Glutamatergic neuron (in vitro differentiated cells): ENCODE measurements at regions not wholly inside any gene's neighbourhood (a gene's known extent, or its start where the extent isn't known, plus 50 kb on each side); places are given as distances from the start of the nearest gene placed in this dataset.

Experiments
- DNase-seq: peaks from one replicate; pipeline ENCODE4 v3.0.0; 2022
- H3K27ac Mint-ChIP-seq: one replicate; pipeline ENCODE4 v1.8.0; 2020; ENCODE audit warnings: mild to moderate bottlenecking, mixed read lengths, inconsistent platforms; ENCODE audit not compliant: unreplicated experiment
- H3K27me3 Mint-ChIP-seq: one replicate; pipeline ENCODE4 v1.8.0; 2020; ENCODE audit warnings: mild to moderate bottlenecking, moderate library complexity, mixed read lengths, inconsistent platforms; ENCODE audit not compliant: unreplicated experiment
- H3K36me3 Mint-ChIP-seq: one replicate; pipeline ENCODE4 v1.8.0; 2020; ENCODE audit warnings: mild to moderate bottlenecking, mixed read lengths, inconsistent platforms; ENCODE audit not compliant: unreplicated experiment
- H3K4me1 Mint-ChIP-seq: one replicate; pipeline ENCODE4 v1.8.0; 2020; ENCODE audit warnings: mild to moderate bottlenecking, low read depth, mixed read lengths, inconsistent platforms; ENCODE audit not compliant: unreplicated experiment
- H3K4me3 Mint-ChIP-seq: one replicate; pipeline ENCODE4 v1.8.0; 2020; ENCODE audit warnings: mild to moderate bottlenecking, mixed read lengths, inconsistent platforms; ENCODE audit not compliant: unreplicated experiment
- H3K9me3 Mint-ChIP-seq: one replicate; pipeline ENCODE4 v1.8.0; 2020; ENCODE audit warnings: mild to moderate bottlenecking, moderate library complexity, mixed read lengths, inconsistent platforms; ENCODE audit not compliant: unreplicated experiment
- TF ChIP-seq, protein P1 (sequence below): fragments of 200-600 bp; sonication (generic); IDR thresholded peaks from one replicate; pipeline ENCODE4 v1.5.0; 2021; ENCODE audit not compliant: partially characterized antibody, unreplicated experiment

GRCh38 chr3:5613599-5613998 lies 426.1 kb downstream of the EDEM1 start:
- DNase-seq: no peak
- Mint-ChIP-seq H3K9me3 (no peaks in the 10 kb centered on the region), H3K27ac (no peak overlapping the region), H3K4me1 (no peaks in the 10 kb centered on the region), H3K4me3 (no peak overlapping the region), H3K27me3 (no peaks in the 10 kb centered on the region), H3K36me3 (no peaks in the 10 kb centered on the region)
- TF ChIP-seq, protein P1, sequence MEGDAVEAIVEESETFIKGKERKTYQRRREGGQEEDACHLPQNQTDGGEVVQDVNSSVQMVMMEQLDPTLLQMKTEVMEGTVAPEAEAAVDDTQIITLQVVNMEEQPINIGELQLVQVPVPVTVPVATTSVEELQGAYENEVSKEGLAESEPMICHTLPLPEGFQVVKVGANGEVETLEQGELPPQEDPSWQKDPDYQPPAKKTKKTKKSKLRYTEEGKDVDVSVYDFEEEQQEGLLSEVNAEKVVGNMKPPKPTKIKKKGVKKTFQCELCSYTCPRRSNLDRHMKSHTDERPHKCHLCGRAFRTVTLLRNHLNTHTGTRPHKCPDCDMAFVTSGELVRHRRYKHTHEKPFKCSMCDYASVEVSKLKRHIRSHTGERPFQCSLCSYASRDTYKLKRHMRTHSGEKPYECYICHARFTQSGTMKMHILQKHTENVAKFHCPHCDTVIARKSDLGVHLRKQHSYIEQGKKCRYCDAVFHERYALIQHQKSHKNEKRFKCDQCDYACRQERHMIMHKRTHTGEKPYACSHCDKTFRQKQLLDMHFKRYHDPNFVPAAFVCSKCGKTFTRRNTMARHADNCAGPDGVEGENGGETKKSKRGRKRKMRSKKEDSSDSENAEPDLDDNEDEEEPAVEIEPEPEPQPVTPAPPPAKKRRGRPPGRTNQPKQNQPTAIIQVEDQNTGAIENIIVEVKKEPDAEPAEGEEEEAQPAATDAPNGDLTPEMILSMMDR: no peak

- Mint-ChIP-seq H3K9me3 (no peaks in the 10 kb centered on the region), H3K27ac (no peak overlapping the region), H3K36me3 (no peaks in the 10 kb centered on the region), H3K4me1 (no peaks in the 10 kb centered on the region), H3K4me3 (no peak overlapping the region), H3K27me3 (no peaks in the 10 kb centered on the region)
- DNase-seq: no peak
- TF ChIP-seq, protein P1: no peak
Observed at GRCh38 chr3:5616873-5617272, 429.4 kb downstream of the EDEM1 start.

DNA sequence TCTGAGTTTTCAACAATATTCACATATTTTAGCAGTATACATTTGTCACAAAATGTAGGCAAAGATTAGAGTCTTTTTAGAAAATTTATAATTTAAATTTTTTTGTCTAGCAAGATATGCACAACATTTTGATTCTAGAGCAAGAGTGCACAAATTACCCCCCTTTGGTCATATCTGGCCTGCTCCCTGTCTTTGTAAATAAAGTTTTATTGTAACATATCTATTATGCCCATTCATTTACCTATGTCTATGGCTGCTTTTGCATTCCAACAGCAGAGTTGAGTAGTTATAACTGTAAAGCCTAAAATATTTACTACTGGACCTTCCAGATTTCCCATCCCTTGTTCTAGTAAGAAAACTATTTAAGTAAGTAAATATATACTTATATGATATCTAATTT lies 430.7 kb downstream of the EDEM1 start:
- DNase-seq: no peak
- Mint-ChIP-seq H3K4me1 (no peaks in the 10 kb centered on the region), H3K36me3 (no peaks in the 10 kb centered on the region), H3K4me3 (no peak overlapping the region), H3K9me3 (no peaks in the 10 kb centered on the region), H3K27me3 (no peaks in the 10 kb centered on the region), H3K27ac (no peak overlapping the region)
- TF ChIP-seq, protein P1: no peak

- H3K9me3 Mint-ChIP-seq: no peaks in the 10 kb centered on the region
- no peaks in the 10 kb centered on the region for H3K36me3 Mint-ChIP-seq
- H3K27ac Mint-ChIP-seq: no peak overlapping the region
- no peaks in the 10 kb centered on the region for H3K27me3 Mint-ChIP-seq
- H3K4me3 Mint-ChIP-seq: no peak overlapping the region
- TF ChIP-seq, protein P1: no peak
- no peak for DNase-seq
- H3K4me1 Mint-ChIP-seq: no peaks in the 10 kb centered on the region
Observed at GRCh38 chr3:5630406-5630805, 442.9 kb downstream of the EDEM1 start.

DNA sequence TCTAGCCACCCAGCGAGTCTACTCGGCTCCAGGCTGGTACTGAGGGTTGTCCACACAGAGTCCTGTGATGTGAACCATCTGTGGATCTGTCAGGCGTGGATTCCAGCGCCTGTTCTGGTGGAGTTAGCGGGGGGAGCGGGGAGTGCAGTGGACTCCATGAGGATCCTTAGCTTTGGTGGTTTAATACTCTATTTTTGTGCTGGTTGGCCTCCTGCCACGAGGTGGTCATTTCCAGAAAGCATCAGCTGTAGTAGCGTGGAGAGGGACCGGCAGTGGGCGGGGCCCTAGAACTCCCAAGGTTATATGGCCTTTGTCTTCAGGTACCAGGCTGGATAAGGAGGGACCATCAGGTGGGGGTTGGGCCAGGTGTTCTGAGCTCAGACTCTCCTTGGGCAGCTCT lies 446.5 kb downstream of the EDEM1 start:
- Mint-ChIP-seq H3K4me3 (no peak overlapping the region), H3K4me1 (no peaks in the 10 kb centered on the region), H3K27ac (no peak overlapping the region), H3K27me3 (no peaks in the 10 kb centered on the region), H3K36me3 (no peaks in the 10 kb centered on the region), H3K9me3 (peaks cover 2% of the 10 kb centered on the region)
- DNase-seq: no peak
- TF ChIP-seq, protein P1: no peak
